K562 (cell line): ENCODE measurements at regions not wholly inside any gene's neighbourhood (a gene's known extent, or its start where the extent isn't known, plus 50 kb on each side); places are given as distances from the start of the nearest gene placed in this dataset.

Experiments used
- ATF3 ChIP-seq, 2 experiments: fragments of 450-650 bp in 1 of 2; sonication (generic) in 1 of 2; formaldehyde crosslinking in 1 of 2; IDR thresholded peaks in 1 of 2; conservative IDR thresholded peaks in 1 of 2; 2 replicates each; pipeline versions ENCODE4 v1.6.1 to v1.8.1; 2016 to 2023; ENCODE audit warnings: mild to moderate bottlenecking in 2 of 2, moderate library complexity in 2 of 2, inconsistent platforms in 1 of 2, missing genetic modification reagents in 1 of 2
- BRD4 ChIP-seq: fragments of 200-600 bp; sonication (generic); IDR thresholded peaks from 2 replicates; pipeline ENCODE4 v1.6.1; 2017; ENCODE audit warnings: inconsistent platforms
- CHCHD3 ChIP-seq: fragments of 250-450 bp; sonication (Bioruptor Pico); IDR thresholded peaks from 2 replicates; pipeline ENCODE4 v2.1.2; 2022; ENCODE audit warnings: mild to moderate bottlenecking
- CHD2 ChIP-seq: IDR thresholded peaks from 2 replicates; pipeline ENCODE4 v1.6.1; 2011; ENCODE audit warnings: low read depth, low read length
- GABPA ChIP-seq: fragments of 200-800 bp; sonication (Bioruptor generic); conservative IDR thresholded peaks from 2 replicates; pipeline ENCODE4 v1.6.1; 2016; ENCODE audit warnings: low read depth, missing genetic modification characterization, missing compliant biosample characterization
- KAT8 ChIP-seq: fragments of 450-650 bp; IDR thresholded peaks from 2 replicates; pipeline ENCODE4 v1.6.1; 2016; ENCODE audit warnings: low read depth, mild to moderate bottlenecking
- KDM4B ChIP-seq, 2 experiments: fragments of 450-650 bp in 1 of 2; sonication (generic) in 1 of 2; IDR thresholded peaks; 2 replicates each; pipeline ENCODE4 v1.6.1; 2016 to 2017; ENCODE audit warnings: borderline replicate concordance in 2 of 2, antibody characterized with exemption in 1 of 2, low read depth in 1 of 2, mild to moderate bottlenecking in 1 of 2
- MLX ChIP-seq, 2 experiments: fragments of 450-650 bp in 1 of 2; sonication (generic) in 1 of 2; formaldehyde crosslinking; conservative IDR thresholded peaks; 2 replicates each; pipeline versions ENCODE4 v1.4.0 to v1.8.1; 2020 to 2022; ENCODE audit warnings: mild to moderate bottlenecking in 1 of 2, missing genetic modification reagents in 1 of 2
- SMC3 ChIP-seq: conservative IDR thresholded peaks from 2 replicates; pipeline ENCODE4 v1.6.1; 2011; ENCODE audit warnings: low read depth, low read length, improper control_type of control experiment; ENCODE audit not compliant: insufficient read depth
- SREBF2 ChIP-seq: sonication (generic); formaldehyde crosslinking; IDR thresholded peaks from 2 replicates; pipeline ENCODE4 v1.4.0; 2020; ENCODE audit warnings: mild to moderate bottlenecking, missing genetic modification reagents

DNA sequence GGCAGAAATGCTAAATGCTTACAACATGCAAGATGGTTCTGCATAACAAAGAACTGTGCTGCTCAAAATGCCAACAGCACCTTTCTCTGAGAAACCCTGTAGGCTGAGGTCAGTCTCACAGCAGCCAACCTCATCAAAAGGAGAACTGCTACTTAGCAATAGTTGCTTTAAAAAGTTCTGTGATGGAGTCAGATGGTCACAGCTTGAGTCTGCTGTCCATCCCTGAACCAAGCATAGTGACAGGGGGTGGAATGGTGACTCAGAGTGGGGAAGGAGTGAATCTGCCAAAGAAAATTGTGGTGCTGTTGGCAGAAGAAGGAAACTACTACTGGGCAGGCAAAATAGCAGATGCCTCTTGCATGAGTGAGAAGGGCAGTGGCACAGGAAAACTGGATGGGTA is 106.0 kb upstream of the FAM78B start:
- TF ChIP-seq MLX (CRISPR knock-in tag; conservative IDR thresholded peaks at IDR 0.05): no peak
- no peak for TF ChIP-seq KAT8
- TF ChIP-seq ATF3 (IDR thresholded peaks at IDR 0.05): no peak
- no peak for TF ChIP-seq ATF3 (CRISPR knock-in tag; conservative IDR thresholded peaks at IDR 0.05)
- no peak for TF ChIP-seq SMC3
- TF ChIP-seq KDM4B (IDR thresholded peaks at IDR 0.05; ENCODE audit: borderline replicate concordance in 2 of 2, low read depth in 1 of 2): no peak
- TF ChIP-seq GABPA: no peak
- no peak for TF ChIP-seq SREBF2 (CRISPR knock-in tag)
- no peak for TF ChIP-seq CHCHD3 (CRISPR knock-in tag)
- TF ChIP-seq CHD2: no peak
- no peak for TF ChIP-seq BRD4
